Stimulated activated CD4-positive, alpha-beta T cell treated with anti-CD3 and anti-CD28 coated beads, TNF-alpha, amount 100 ng/mL, for 1 hour (primary cell): ENCODE measurements at regions not wholly inside any gene's neighbourhood (a gene's known extent, or its start where the extent isn't known, plus 50 kb on each side); places are given as distances from the start of the nearest gene placed in this dataset.

Experiments used
- DNase-seq, 3 donors: peaks; one replicate each; pipeline ENCODE4 v3.0.0-alpha.2; 2020; ENCODE audit warnings: low read depth in 3 of 3, low spot score in 1 of 3

DNA sequence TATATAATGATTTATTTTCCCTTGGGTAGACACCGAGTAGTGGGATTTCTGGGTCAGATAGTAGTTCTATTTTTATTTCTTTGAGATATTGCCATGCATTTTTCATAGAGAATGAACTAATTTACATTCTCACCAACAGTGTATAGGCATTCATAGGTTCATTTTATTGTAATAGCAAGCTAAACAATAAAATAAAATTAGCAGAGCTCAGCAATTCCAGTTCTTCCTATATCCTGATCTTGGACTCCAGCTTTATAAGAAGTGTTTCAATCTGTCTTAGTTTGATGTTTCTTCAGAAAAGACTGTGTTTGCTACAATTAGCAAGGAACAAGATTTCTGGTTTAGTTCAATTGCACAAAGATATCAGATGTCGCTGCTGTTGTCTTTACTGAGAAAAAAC is 1024.4 kb upstream of the LRRTM1 start:
- DNase-seq: no peak

DNA sequence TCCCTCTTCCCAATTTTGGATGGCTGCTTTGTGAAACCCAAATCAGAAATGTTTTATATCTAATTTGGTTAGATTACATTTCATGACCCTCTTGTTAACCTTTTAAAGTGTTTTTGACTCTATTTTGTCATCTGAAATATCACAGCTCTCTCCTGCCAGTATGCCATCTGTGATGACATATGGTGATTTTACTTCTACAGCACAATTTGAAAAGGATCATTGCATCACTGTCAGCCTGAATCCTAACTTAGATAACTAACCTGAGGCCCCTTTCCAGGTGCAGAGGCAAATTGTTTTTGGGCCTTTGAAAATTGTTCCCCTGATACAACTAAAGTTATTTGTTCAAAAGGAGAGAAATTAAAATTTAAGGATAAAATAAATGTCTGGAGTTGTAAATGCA is 1023.4 kb upstream of the LRRTM1 start:
- DNase-seq: no peak

DNA sequence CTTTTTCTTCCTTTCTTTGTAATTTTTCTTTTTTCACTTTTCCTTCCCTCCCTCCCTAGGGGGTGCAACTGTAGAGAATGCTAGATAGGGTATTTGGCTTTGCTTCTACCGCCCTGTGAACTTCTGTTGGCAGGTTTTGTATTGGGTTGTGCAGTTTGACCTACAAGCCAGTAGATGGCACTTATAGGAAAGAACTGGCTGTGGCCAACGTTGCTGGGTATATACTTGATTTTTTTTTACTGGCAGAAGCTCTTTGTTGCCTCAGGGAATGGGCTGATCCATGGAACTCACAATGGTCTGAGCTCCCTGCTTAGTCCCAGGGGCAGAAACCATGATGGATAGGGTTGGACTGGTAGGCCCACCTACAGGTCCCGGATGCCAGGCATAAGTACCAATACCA is 1019.5 kb upstream of the LRRTM1 start:
- DNase-seq: no peak

DNA sequence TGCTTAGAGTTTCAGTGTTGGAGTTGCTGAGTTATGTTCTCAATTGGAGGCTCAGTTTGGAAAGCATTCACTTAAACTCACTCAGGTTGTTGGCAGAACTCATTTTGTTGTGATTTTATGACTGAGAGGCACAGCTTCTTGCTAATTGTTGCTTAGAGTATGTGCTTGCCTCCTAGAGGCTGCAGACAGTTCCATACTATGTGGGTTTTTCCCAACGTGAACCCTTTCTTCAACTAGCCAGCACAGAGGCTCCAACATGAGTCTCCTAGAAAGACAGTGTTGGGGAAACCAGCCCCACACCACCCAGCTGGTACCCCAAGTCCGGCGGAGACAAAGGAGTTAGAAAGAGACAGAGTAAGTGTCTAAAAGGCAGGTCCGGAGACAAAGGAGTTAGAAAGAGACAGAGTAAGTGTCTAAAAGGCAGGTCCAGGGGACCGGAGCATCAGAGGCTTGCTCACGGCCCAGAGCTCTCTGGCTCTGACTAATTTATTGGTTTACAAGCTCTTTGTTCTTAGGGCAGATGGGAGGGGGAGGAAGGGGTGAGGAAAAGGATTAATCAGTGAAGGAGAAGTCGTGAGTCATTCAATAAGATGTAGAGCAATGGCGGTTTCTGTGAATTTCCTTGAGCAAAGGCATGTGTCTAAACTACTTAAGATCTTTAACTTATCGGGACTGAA is 999.7 kb upstream of the LRRTM1 start:
- no peak for DNase-seq

DNA sequence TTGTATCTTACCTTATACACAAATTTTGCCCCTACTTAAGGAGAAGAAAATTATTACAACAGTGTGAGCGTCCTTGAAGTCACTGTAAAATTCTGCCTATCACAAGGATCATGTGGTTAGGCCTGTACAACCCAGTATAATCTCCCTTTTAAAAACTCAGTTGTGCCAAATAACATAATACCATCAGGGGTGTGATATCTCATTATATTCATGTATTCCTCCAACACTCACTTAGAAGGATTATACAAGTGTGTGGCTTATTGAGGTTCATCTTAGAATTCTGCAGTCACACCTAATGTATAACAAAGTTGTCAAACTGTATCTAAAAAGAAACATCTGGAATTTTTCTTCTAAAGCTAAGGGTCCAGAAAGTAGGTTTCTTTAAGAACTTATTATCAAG is 998.8 kb upstream of the LRRTM1 start:
- DNase-seq: no peak

DNA sequence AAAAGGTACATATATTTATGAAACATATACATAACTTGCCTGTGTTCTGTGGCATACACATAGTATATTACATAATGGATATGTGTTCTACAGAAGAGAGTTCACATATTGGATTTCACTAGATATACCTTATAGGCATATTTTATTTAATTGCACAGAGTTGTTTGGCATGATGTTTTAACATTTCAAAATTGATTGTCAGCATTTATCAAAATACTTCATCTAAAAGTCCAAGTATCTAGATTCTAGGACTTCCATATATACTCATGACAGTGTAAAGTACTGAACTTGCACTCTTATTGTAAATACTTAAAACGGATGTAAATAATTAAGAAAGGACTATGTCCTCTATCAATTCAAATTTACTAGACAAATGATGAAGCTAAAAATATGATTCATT is 995.3 kb upstream of the LRRTM1 start:
- DNase-seq: no peak

DNA sequence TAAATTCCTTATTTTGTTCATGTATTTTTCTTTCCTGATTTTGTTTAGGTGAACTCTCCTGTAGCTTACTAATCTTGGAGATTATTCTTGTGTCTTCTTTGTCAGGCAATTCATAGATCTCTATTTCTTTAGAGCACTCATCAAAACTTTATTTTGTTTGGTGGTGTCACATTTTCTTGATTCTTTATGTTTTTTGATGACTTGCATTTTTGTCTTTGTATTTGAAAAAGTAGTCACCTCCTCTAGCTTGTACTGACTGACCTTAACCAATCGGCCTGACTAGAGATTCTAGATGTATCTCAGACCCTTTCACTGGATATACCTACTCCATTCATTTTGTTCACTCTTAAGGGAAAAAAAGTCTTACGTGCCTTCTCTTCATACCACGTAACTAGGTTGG is 986.3 kb upstream of the LRRTM1 start:
- DNase-seq: no peak

DNA sequence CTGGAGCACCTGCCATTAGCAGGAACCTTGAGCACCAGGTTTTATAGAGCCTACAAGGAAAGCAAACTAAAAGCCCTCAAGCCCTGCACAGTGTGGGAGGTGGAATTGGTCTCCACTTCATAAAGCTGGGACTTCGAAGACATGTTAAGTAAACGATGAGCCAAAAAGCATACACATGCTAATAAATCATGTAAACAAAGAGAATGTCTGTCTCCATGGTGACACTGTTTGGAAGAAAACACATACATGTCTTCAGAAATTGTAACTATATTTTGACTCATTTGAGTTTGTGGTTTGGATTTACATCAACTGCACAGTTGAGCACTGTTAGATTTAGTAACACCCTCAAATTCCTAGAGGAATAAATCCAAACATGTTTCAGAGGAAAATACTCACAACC is 978.5 kb upstream of the LRRTM1 start:
- no peak for DNase-seq

DNA sequence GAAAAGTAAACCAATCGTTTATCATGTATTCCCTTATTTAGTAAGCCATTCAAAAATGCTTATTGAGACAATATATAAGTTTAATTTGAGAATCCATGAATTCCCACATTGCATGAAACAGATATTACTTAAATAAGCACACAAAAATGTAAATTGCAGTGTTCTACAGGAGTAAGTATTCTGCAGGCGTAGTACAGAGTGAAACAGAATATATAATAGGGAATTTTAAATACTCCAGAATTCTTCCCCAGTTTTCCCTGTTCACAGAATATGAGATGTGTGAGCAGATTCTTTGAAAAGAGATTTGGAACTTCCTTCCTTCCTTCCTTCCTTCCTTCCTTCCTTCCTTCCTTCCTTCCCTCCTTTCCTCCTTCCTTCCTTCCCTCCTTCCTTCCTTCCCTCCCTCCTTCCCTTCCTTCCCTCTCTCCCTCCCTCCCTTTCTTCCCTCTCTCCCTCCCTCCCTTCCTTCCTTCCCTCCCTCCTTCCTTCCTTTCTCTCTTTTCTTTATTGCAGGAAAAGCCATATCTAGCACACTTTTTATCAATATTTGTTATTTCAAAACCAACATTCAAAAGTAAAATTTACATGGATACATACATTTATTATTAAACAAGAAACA is 977.7 kb upstream of the LRRTM1 start:
- DNase-seq: no peak

DNA sequence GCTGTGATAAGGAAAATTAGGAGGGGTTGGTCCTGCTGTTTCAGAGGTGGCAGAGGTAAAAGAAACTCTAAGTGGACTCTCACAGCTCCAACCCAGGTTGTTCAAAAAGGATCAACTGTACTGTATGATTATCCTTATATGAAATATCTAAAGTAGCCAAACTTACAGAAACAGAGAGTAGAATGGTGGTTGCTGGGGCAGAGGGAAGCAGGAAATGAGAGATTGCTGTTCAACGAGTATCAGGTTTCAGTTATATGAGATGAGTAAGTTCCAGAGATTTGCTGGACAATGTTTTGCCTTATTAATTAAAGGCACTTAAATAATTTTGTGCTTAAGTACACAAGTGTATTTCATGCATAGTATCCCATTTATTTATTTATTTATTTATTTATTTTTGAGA is 972.0 kb upstream of the LRRTM1 start:
- DNase-seq: no peak

DNA sequence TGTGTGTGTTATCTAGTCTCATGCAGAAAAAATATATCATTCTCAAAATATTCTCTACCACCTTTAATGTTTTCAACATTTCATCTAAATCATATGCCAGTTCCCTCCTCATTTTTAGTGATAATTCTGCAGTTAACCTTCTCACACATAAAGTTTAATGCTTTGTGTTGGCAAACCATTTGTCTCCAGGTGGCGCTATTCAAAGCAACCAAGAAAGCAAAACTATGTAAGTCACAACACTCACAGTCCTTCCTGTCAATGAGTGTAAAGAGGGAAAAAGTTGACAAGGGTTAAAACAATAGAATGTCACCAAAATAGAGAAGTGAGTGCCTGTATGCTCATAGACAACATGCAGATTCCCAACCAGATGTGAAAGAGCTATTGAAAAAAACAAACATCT is 961.6 kb upstream of the LRRTM1 start:
- DNase-seq: no peak

DNA sequence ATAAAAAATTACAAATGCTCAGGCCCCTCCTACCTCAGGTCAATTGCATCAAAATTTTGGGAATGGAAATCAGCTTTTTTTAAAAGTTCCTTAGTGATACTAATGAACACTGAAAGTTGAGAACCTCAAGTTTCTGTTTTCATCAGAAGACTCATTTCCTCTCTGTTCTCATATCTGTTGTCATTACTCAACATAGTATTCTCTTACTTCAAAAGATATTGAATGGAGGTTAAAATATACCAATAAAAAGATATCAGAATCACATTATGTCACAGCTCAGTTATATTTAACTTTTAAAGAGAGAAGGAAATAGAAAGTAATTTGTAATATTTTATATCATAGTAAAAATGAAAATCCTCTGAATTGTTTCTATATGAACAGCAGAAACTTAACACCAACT is 959.4 kb upstream of the LRRTM1 start:
- DNase-seq: no peak

DNA sequence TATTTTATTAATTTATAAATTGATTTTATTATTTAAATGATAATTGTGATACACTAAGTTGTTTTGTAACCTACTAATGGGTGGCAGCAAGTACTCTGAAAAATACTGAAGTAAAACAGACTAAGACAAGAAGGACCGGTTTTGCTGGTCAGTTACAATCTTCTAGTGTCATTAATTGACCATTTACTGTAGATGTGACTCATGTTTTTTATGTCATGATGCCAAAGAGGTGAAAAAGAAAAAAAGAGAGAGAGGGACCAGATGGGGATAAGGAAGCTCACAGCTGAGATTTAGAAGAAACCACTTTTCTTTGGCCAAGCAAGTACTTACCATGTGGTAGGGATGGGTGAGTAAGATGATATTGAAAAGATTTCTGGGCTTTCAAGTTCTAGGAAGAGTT is 955.8 kb upstream of the LRRTM1 start:
- no peak for DNase-seq

DNA sequence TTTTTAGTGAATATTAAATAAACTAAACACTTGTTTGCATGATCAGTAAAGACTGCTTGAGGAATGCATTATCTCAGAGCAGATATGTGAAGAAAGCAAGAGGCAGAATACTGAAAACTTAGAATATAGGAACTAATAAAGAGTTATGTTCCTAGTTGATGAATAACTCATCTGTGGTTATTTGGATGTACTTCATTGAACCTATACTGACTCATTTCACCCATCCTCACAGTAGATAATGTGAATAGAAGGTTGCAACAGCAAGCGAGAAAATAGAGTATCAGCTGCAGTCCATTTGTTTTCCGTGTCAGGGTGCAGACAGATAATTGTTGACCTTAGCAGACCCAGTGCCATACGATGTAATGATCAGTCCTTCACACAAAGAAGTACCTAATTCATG is 945.7 kb upstream of the LRRTM1 start:
- DNase-seq: no peak

DNA sequence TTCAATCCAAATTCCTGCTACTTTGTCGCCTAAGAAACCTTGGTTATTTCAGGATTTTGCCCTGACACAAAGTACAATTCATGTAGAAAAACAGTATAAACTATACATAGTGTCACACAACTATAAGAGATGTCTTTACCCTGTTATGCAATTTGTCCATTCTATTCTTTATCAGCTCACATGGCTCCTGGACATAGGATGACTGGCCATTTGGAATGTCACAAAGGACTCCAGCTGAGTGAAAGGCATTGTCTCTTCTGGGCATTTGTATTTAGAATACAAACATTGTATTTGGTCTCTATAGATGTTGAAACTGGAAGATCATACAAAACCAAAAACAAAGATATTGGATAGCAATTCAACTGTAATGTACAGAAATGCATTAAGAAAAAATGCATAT is 944.6 kb upstream of the LRRTM1 start:
- DNase-seq: no peak

DNA sequence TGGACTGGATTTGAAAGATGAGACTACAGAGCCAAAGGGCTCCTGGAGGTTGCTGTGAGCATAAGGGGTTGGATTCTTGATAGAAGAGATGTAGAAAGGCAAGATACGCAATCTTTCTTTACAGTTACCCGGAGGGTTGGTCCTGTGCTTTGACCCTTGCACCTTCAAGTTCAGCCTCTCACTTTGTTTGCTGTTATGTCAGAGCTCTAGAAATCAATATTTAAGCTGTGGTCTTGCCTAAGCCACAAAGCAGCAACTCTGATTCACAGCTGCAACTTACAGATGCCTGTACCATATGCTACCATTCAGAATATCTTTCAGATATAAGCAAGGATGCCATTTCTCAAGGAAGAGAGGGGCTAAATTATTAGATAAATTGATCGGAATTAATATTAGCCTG is 943.1 kb upstream of the LRRTM1 start:
- DNase-seq: no peak

DNA sequence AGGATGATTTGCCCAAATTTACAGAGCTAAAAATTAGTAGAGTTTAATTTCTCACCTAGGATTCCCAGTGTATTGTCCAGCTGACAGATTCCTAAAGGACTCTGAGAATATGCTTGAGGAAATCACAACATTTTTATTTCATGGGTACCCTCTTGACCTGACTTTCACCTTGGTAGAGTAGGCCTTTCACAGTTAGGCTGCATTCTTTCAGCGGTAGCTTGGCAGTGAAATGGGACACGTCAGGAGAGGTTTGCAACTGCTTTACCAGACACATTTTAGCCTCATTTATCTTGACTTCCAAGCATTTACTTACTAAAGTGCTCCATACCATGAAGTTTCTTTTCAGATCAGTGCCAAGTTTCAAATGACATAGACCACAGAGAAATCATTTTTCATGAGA is 937.9 kb upstream of the LRRTM1 start:
- no peak for DNase-seq

DNA sequence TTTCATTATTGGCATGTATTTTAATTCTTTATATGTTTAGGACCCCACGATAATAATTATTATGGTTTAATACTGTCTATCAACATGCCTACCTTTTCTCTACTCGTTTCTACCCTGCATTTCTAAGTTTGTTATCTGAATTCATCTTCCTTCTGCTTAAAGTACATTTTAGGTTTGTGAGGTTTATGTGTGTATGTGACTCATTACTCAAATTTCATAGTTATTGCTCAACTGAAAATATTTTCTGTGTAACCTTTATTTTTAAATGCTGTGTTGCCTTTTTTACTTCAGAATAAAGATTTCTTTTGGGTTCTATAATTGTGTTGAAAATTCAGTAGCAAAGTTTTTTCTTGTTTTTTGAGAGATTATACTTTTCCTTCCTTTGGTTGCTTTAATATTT is 933.9 kb upstream of the LRRTM1 start:
- DNase-seq: no peak

DNA sequence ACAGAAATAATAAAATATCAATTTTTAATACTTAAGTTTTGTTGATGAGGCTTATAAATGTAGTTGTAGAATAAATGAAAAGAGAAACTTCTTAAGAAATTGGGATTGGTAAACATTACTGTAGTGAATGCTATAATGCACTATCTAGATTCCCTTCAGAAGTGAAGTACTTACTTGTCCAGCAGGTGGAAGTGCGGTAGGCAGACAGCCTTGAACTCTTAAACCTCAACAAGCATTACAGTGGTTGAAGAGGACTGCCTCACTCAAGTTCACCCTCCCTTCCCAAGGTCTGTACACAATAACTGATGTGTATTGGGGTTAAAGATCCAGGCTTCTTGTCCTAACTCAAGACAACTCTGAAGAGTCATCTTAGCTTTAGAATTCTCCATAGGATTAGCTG is 931.0 kb upstream of the LRRTM1 start:
- no peak for DNase-seq

DNA sequence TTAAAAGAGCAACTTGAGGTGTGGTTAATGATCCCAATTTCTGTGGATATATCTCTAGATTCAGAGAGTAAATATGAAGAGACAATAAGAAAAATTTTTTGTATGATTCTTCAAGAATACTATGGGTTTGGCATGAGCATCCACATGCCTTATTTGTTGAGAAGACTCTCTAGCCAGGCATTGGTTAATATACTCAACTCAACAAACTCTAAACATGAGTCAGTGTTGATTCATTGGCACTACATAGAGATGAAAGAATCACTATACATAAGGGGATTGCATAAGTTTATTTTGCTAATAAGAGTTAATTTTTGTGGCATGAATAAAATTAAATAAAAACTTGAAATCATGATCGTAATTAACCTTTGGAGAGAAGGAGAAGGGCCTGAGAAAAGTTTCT is 930.2 kb upstream of the LRRTM1 start:
- no peak for DNase-seq

DNA sequence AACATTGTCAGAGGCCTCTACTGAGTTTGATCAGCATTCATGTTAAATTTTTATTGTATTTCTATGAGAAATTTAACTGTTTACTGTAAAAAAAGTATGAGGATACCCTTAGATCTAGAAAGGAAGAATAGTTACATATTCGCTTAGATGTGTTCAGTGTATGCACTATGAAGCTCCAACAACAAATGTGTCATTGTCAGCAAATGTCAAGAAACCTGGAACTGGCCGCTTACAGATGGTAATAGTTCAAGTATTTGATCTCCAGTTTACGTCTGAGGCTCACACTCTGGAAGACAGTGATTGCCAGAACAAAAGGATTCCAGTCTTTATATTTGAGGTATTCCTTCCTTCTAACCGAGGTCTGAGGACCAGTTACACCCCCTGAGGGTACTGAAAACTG is 921.2 kb upstream of the LRRTM1 start:
- DNase-seq: no peak

DNA sequence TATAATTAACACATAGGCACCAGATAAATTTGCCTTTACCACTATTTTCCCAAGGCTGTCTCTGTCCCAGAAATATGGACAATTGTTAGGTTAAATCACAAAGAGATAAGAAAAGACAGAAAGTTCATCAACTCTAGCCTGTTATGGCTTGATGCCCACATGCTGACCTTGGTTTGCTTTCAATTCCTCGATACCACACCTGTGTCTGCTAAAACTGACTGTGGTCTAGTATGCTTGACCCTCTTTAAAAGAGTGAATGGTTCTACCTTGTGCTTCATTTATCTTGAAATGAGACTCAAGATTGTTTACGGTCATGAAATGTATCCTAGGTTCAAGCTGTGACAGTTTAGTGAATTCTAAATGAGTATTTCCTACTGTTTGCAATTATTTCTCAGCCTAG is 909.0 kb upstream of the LRRTM1 start:
- no peak for DNase-seq

DNA sequence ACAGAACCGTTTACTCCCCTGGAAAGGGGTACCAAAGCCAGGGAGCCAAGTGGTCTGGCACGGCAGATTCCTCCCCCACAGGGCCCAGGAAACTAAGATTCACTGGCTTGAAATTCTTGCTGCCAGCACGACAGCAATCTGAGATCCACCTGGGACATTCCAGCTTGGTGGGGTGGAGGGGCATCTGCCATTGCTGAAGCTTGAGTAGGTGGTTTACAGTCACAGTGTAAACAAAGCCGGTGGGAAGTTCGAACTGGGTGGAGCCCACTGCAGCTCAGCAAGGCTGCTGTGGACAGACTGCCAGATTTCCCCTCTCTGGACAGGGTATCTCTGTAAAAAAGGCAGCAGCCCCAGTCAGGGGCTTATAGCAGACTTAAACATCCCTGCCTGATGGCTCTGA is 901.7 kb upstream of the LRRTM1 start:
- no peak for DNase-seq
